ENCODE measurements at regions not wholly inside any gene's neighbourhood (a gene's known extent, or its start where the extent isn't known, plus 50 kb on each side); places are given as distances from the start of the nearest gene placed in this dataset.

DNA sequence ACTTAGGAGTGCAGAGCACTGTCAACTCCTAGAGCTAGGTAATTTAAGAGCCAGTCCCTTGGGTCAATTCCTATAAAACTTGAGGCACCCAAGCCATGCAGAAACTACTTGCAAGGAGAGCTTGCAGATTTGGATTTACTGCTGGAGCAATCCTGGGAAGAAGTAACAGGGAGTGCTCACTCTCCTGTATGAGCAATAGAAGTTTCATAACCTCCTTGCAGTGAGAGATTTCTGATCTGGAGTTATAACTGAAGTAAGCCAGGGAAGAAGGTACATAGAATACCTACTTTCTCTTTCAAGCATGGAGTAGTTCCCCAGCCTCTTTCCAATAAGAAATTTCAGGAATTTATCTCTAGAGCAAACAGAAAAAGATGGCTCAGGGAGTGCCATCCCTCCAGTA lies 650.1 kb upstream of the USP15 start:
- H3K4me3 ChIP-seq (ENCODE audit: control insufficient read depth, low read depth, low read length) = no peak overlapping the region
- TF ChIP-seq, protein P1, sequence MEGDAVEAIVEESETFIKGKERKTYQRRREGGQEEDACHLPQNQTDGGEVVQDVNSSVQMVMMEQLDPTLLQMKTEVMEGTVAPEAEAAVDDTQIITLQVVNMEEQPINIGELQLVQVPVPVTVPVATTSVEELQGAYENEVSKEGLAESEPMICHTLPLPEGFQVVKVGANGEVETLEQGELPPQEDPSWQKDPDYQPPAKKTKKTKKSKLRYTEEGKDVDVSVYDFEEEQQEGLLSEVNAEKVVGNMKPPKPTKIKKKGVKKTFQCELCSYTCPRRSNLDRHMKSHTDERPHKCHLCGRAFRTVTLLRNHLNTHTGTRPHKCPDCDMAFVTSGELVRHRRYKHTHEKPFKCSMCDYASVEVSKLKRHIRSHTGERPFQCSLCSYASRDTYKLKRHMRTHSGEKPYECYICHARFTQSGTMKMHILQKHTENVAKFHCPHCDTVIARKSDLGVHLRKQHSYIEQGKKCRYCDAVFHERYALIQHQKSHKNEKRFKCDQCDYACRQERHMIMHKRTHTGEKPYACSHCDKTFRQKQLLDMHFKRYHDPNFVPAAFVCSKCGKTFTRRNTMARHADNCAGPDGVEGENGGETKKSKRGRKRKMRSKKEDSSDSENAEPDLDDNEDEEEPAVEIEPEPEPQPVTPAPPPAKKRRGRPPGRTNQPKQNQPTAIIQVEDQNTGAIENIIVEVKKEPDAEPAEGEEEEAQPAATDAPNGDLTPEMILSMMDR (conservative IDR thresholded peaks at IDR 0.05; ENCODE audit: control insufficient read depth, insufficient read depth, low read depth, low read length) = no peak
- no peak for DNase-seq (ENCODE audit: low read depth)

DNA sequence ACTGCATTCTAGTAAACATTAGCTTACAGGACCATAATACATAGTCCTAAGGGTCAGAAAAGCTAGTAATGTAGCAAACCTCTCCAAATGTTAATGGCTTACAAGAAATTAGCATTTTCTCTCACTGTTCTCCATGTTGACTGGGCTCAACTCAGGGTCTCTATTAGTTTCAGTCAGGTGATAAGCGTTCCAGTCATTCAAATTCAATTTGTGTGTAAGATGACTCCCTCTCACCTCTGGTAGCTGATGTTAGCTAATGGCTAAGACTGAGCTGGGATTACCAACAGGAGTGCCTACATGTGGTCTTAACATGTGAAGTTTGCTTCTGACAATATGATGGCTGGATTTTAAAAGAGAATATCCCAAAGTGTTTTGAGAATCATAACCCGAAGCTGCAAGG lies 630.5 kb upstream of the USP15 start:
- no peak overlapping the region for H3K4me3 ChIP-seq (ENCODE audit: control insufficient read depth, low read depth, low read length)
- DNase-seq (ENCODE audit: low read depth) = no peak
- TF ChIP-seq, protein P1 (conservative IDR thresholded peaks at IDR 0.05; ENCODE audit: control insufficient read depth, insufficient read depth, low read depth, low read length) = no peak

DNA sequence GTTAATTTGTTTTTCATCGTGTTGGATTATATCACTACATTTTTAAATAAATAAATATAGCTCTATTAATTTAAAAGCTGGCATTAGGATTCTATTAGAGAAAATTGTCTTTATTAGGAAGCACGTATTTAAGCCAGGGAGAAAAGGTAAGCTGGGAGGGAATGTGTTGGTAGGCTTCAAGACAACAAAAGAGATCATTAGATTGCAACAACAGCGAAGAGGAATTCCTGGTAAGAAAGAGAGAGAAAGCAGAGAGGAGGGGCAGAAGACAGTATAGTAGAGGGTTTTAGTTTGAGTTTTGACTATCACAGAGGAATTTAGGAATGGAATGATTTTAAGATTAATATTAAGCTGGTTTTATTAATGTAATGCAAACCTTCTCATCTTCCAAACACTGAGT lies 613.6 kb upstream of the USP15 start:
- TF ChIP-seq, protein P1 (conservative IDR thresholded peaks at IDR 0.05; ENCODE audit: control insufficient read depth, insufficient read depth, low read depth, low read length) = no peak
- no peak overlapping the region for H3K4me3 ChIP-seq (ENCODE audit: control insufficient read depth, low read depth, low read length)
- no peak for DNase-seq (ENCODE audit: low read depth)

DNA sequence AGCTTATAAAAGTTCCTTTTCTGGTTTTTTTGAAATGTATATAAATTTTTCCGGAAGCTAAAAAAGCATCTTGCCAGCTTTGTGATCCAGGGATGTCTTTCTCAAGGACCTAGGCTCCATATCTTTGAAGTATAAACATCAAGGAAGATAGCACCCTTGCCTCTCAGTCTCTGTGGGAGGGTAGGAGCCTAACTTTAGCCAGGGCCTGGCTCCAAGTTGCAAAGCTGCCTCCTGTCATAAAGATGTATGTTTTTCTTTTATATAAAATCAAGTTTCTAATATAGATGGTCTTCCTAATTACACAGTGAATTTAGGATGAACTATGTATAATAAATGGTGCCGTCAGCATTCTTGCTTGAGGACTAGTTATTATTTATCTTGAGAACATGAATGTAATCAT lies 612.6 kb upstream of the USP15 start:
- TF ChIP-seq, protein P1 (conservative IDR thresholded peaks at IDR 0.05; ENCODE audit: control insufficient read depth, insufficient read depth, low read depth, low read length) = no peak
- no peak overlapping the region for H3K4me3 ChIP-seq (ENCODE audit: control insufficient read depth, low read depth, low read length)
- DNase-seq (ENCODE audit: low read depth) = no peak

DNA sequence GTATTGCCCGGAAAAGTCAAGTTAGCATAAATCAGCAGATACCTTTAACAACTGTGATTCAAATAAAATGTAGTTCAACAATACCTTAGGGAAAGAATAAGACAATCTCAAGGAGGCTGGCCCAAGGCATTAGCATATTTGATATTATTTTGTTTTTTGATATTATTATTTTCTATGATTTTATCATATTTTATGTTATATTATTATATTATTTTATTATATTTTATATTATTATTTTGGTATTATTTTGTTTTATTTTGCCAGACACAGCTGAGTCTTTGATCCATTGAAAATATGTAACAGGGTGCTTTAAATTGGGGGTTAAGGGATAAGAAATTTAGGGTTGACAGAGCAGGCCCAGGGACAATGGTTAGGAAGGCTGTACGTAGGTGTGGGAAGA lies 607.9 kb upstream of the USP15 start:
- H3K4me3 ChIP-seq (ENCODE audit: control insufficient read depth, low read depth, low read length) = no peak overlapping the region
- TF ChIP-seq, protein P1 (conservative IDR thresholded peaks at IDR 0.05; ENCODE audit: control insufficient read depth, insufficient read depth, low read depth, low read length) = no peak
- no peak for DNase-seq (ENCODE audit: low read depth)

DNA sequence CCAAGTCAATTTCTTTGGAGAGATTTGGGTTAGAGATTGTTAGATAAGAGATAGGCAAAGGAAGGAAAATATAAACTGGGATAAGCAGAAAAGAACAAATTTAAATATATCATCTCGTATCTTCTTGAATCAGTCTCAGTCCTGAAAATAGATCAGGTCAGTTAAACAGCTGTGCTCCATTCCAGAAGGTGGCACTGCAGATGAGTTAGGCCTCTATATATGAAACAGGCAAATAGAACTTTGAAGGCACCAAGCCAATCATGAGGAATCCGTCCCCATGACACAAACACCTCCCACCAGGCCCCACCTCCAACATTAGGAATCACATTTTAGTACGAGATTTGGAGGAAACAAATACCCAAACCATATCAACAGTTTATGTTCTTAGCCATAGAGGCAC lies 605.5 kb upstream of the USP15 start:
- TF ChIP-seq, protein P1 (conservative IDR thresholded peaks at IDR 0.05; ENCODE audit: control insufficient read depth, insufficient read depth, low read depth, low read length) = no peak
- DNase-seq (ENCODE audit: low read depth) = peak; percentile 4
- H3K4me3 ChIP-seq (ENCODE audit: control insufficient read depth, low read depth, low read length) = no peak overlapping the region

DNA sequence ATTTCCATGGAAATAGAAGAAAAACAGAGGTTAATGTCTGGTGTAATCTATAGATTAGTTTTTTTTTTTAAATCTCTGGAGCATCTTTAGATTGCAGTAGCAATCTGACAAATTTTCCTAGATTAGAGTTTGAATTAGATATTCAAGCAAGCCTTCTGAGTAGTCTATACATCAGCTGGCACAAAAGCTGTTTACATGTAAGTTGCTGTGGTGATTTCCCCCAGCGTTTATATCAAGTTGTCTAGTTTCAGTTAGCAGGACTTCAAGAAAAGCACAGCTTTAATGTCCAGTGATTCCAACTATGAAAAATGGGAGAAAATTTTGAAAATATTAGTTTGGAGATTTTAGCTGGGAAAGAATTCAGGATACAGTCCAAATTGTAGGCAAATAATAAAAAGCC lies 605.0 kb upstream of the USP15 start:
- H3K4me3 ChIP-seq (ENCODE audit: control insufficient read depth, low read depth, low read length) = no peak overlapping the region
- no peak for DNase-seq (ENCODE audit: low read depth)
- TF ChIP-seq, protein P1 (conservative IDR thresholded peaks at IDR 0.05; ENCODE audit: control insufficient read depth, insufficient read depth, low read depth, low read length) = no peak

Data from fibroblast of mammary gland (primary cell).